IMR-90 (cell line): ENCODE measurements at regions not wholly inside any gene's neighbourhood (a gene's known extent, or its start where the extent isn't known, plus 50 kb on each side); places are given as distances from the start of the nearest gene placed in this dataset.

Experiments
- ATAC-seq: fragments of 200-7000 bp; cut with Tn5 transposase; 2 replicates; pipeline ENCODE4 v1.9.1; 2020; ENCODE audit warnings: low read depth, mild to moderate bottlenecking, moderate library complexity
- BruUV-seq: library from RNA; stranded (reverse); fragments of 400-500 nt; replicated peaks from 2 replicates; lab custom pipeline; 2021; lab: Mats Ljungman, UMichigan
- CTCF ChIA-PET: fragments of 300-600 bp; formaldehyde crosslinking; extraction: SDS; loops from one replicate; lab custom pipeline; 2021; ENCODE audit warnings: antibody characterized with exemption; lab: Yijun Ruan, JAX
- POLR2A ChIA-PET: fragments of 300-600 bp; sonication (Branson Sonifier 250); formaldehyde crosslinking; loops from one replicate; lab custom pipeline; 2022; ENCODE audit warnings: antibody characterized with exemption; ENCODE audit not compliant: unreplicated experiment; lab: Charles Lee
- DNase-seq: peaks from one replicate; pipeline ENCODE4 v3.0.0; 2013
- H2AFZ ChIP-seq: replicated peaks from 2 replicates; pipeline ENCODE3; 2013; ENCODE audit warnings: low read length, mild to moderate bottlenecking; ENCODE audit not compliant: poor library complexity
- H2AK5ac ChIP-seq: 2 replicates; pipeline ENCODE4 v1.6.1; 2013; ENCODE audit warnings: low read depth, low read length, inconsistent platforms
- H2AK9ac ChIP-seq: replicated peaks from 2 replicates; pipeline ENCODE3; 2013; ENCODE audit warnings: mild to moderate bottlenecking, low read depth, low read length, moderate library complexity; ENCODE audit not compliant: poor library complexity
- H2BK120ac ChIP-seq: 2 replicates; pipeline ENCODE4 v1.6.1; 2013; ENCODE audit warnings: low read depth, low read length, inconsistent platforms
- H2BK15ac ChIP-seq: 3 replicates; pipeline ENCODE4 v1.6.1; 2013; ENCODE audit warnings: low read depth, low read length, inconsistent platforms
- H2BK20ac ChIP-seq: 2 replicates; pipeline ENCODE4 v1.6.1; 2013; ENCODE audit warnings: low read depth, mild to moderate bottlenecking, inconsistent platforms, low read length, moderate library complexity
- H2BK5ac ChIP-seq: 2 replicates; pipeline ENCODE4 v1.6.1; 2013; ENCODE audit warnings: mild to moderate bottlenecking, low read depth, low read length, inconsistent platforms; ENCODE audit not compliant: poor library complexity, severe bottlenecking
- H3K14ac ChIP-seq: replicated peaks from 2 replicates; pipeline ENCODE4 v1.6.1; 2013; ENCODE audit warnings: low read depth, low read length, inconsistent platforms
- H3K18ac ChIP-seq: 2 replicates; pipeline ENCODE4 v1.6.1; 2013; ENCODE audit warnings: low read depth, low read length, control low read depth
- H3K23ac ChIP-seq: 2 replicates; pipeline ENCODE4 v1.6.1; 2013; ENCODE audit warnings: low read depth, low read length, inconsistent platforms
- H3K27ac ChIP-seq: 2 replicates; pipeline ENCODE4 v1.5.1; 2013; ENCODE audit warnings: mild to moderate bottlenecking, control low read depth, low read length; ENCODE audit not compliant: insufficient read depth
- H3K27me3 ChIP-seq: 2 replicates; pipeline ENCODE4 v1.6.1; 2013; ENCODE audit warnings: low read length; ENCODE audit not compliant: control insufficient read depth, insufficient read depth
- H3K36me3 ChIP-seq: 2 replicates; pipeline ENCODE4 v1.6.1; 2013; ENCODE audit warnings: low read length, mixed read lengths; ENCODE audit not compliant: control insufficient read depth, insufficient read depth
- H3K4ac ChIP-seq: 2 replicates; pipeline ENCODE4 v1.6.1; 2013; ENCODE audit warnings: low read depth, low read length, inconsistent platforms
- H3K4me1 ChIP-seq: 2 replicates; pipeline ENCODE4 v1.6.1; 2013; ENCODE audit warnings: low read length, mixed read lengths; ENCODE audit not compliant: control insufficient read depth, insufficient read depth
- H3K4me2 ChIP-seq: 2 replicates; pipeline ENCODE4 v1.6.1; 2013; ENCODE audit warnings: low read depth, mild to moderate bottlenecking, control low read depth, low read length, moderate library complexity
- H3K4me3 ChIP-seq: 2 replicates; pipeline ENCODE4 v1.5.1; 2013; ENCODE audit warnings: low read depth, mild to moderate bottlenecking, control low read depth, low read length, moderate library complexity; ENCODE audit not compliant: insufficient read depth
- H3K56ac ChIP-seq: 2 replicates; pipeline ENCODE4 v1.6.1; 2013; ENCODE audit warnings: low read length, inconsistent platforms; ENCODE audit not compliant: insufficient read depth; ENCODE audit errors: extremely low read depth
- H3K79me1 ChIP-seq, 2 experiments: 2 replicates each; pipeline ENCODE4 v1.6.1; 2013; ENCODE audit warnings: low read length in 2 of 2, inconsistent platforms in 1 of 2, low read depth in 1 of 2
- H3K9ac ChIP-seq: 2 replicates; pipeline ENCODE4 v1.6.1; 2013; ENCODE audit warnings: low read depth, low read length, control low read depth
- H3K9me1 ChIP-seq: 2 replicates; pipeline ENCODE4 v1.6.1; 2013; ENCODE audit warnings: low read length, inconsistent platforms; ENCODE audit not compliant: insufficient read depth
- H3K9me3 ChIP-seq: 2 replicates; pipeline ENCODE4 v1.6.1; 2013; ENCODE audit warnings: low read length; ENCODE audit not compliant: control insufficient read depth, insufficient read depth
- H4K20me1 ChIP-seq: 2 replicates; pipeline ENCODE4 v1.6.1; 2013; ENCODE audit warnings: low read length, inconsistent platforms; ENCODE audit not compliant: insufficient read depth
- H4K5ac ChIP-seq: 2 replicates; pipeline ENCODE4 v1.6.1; 2013; ENCODE audit warnings: mild to moderate bottlenecking, low read depth, low read length, control low read depth
- H4K8ac ChIP-seq, 2 experiments: 2 replicates each; pipeline ENCODE4 v1.6.1; 2013; ENCODE audit warnings: low read depth in 2 of 2, low read length in 2 of 2, control low read depth in 1 of 2, inconsistent platforms in 1 of 2
- H4K91ac ChIP-seq: 2 replicates; pipeline ENCODE4 v1.6.1; 2013; ENCODE audit warnings: low read depth, low read length, inconsistent platforms; ENCODE audit not compliant: insufficient read depth
- BHLHE40 ChIP-seq: fragments of 150-350 bp; IDR thresholded peaks from 2 replicates; pipeline ENCODE4 v1.6.1; 2016; ENCODE audit warnings: mild to moderate bottlenecking, low read depth, low read length
- CEBPB ChIP-seq: IDR thresholded peaks from 2 replicates; pipeline ENCODE4 v1.6.1; 2012; ENCODE audit warnings: low read depth, low read length, improper control_type of control experiment
- FOS ChIP-seq: fragments of 150-350 bp; IDR thresholded peaks from 2 replicates; pipeline ENCODE4 v1.6.1; 2016; ENCODE audit warnings: low read depth, low read length
- RAD21 ChIP-seq: IDR thresholded peaks from 2 replicates; pipeline ENCODE4 v1.6.1; 2012; ENCODE audit warnings: low read length, improper control_type of control experiment
- RCOR1 ChIP-seq: IDR thresholded peaks from 2 replicates; pipeline ENCODE4 v1.6.1; 2012; ENCODE audit warnings: mild to moderate bottlenecking, low read length, improper control_type of control experiment; ENCODE audit not compliant: insufficient replicate concordance
- RFX5 ChIP-seq: IDR thresholded peaks from 2 replicates; pipeline ENCODE4 v1.8.0; 2012; ENCODE audit warnings: low read depth, mild to moderate bottlenecking, low read length, moderate library complexity
- SMC3 ChIP-seq: fragments of 150-350 bp; IDR thresholded peaks from 2 replicates; pipeline ENCODE4 v1.6.1; 2016; ENCODE audit warnings: low read depth, mild to moderate bottlenecking, antibody characterized with exemption, low read length, moderate library complexity
- USF2 ChIP-seq: fragments of 150-350 bp; IDR thresholded peaks from 2 replicates; pipeline ENCODE4 v1.6.1; 2017; ENCODE audit warnings: mild to moderate bottlenecking, antibody characterized with exemption, low read length, low read depth
- WGBS, 2 experiments: methylation state at CpG; one replicate each; pipeline versions ENCODE4 v1.1.5 to v1.1.7; 2013; ENCODE audit warnings: missing lambda C conversion rate in 2 of 2; ENCODE audit not compliant: insufficient read length in 1 of 2; ENCODE audit errors: extremely low coverage in 2 of 2; 5-methylcytosine and 5-hydroxymethylcytosine counted together
- dilution Hi-C: fragments of 300-500 bp; cut with HindIII; formaldehyde crosslinking; loops from one replicate; pipeline ENCODE4 v1.14.3; 2018; ENCODE audit warnings: low sequenced_read_pairs; ENCODE audit not compliant: unreplicated experiment
- in situ Hi-C: fragments of 300-500 bp; cut with MboI; formaldehyde crosslinking; loops from 3 replicates; pipeline ENCODE4 v1.14.3; 2019; ENCODE audit warnings: low sequenced_read_pairs, inconsistent platforms, mixed read lengths
- intact Hi-C: fragments of 100-400 bp; cut with micrococcal nuclease; formaldehyde crosslinking; loops from 2 replicates; pipeline ENCODE4 v1.10.0; 2022

- Histone ChIP-seq H3K4me3 (no peak overlapping the region), H3K36me3 (no peaks in the 10 kb centered on the region), H2AFZ (no peak overlapping the region), H3K9ac (no peak overlapping the region), H3K4me1 (peaks cover 2% of the 10 kb centered on the region; the same call in 1 of the 2 replicates), H4K8ac (no peak overlapping the region), H3K14ac (no peak overlapping the region), H3K23ac (no peak overlapping the region), H3K18ac (no peak overlapping the region), H2BK20ac (no peak overlapping the region), H3K56ac (no peak overlapping the region), H3K27ac (no peak overlapping the region), H2AK5ac (no peak overlapping the region), H4K91ac (no peak overlapping the region), H3K4ac (no peak overlapping the region), H2BK5ac (no peak overlapping the region), H3K79me1 (no peaks in the 10 kb centered on the region), H3K9me3 (no peaks in the 10 kb centered on the region; the same call in 1 of the 2 replicates), H2AK9ac (no peak overlapping the region), H2BK120ac (no peak overlapping the region), H3K4me2 (no peak overlapping the region; the same call in 1 of the 2 replicates), H2BK15ac (no peak overlapping the region), H3K27me3 (no peaks in the 10 kb centered on the region), H4K5ac (no peak overlapping the region), H4K20me1 (no peaks in the 10 kb centered on the region), H3K9me1 (no peaks in the 10 kb centered on the region)
- in situ Hi-C loops (no loop called here), intact Hi-C loops (loop anchor here (10.0 kb wide), 1 partner anchor 143 kb away; no protein-coding TSS in a partner anchor), dilution Hi-C loops (no loop called here)
- ChIA-PET POLR2A (no interaction called here), CTCF (interaction anchor here (1.4 kb wide), 1 partner anchor 10 kb away, joined by 4 read pairs; no protein-coding TSS in a partner anchor)
- DNase-seq (peak; percentile 89), ATAC-seq (peak; percentile 69)
- BruUV-seq = no TSS peak
- no peak for TF ChIP-seq RCOR1
- TF ChIP-seq RAD21 = no peak
- TF ChIP-seq FOS = peak; percentile 90
- TF ChIP-seq USF2 = no peak
- TF ChIP-seq BHLHE40 = 0 out of 2 replicates have a peak, but pooled peaks have one; percentile 29
- TF ChIP-seq RFX5 = no peak
- no peak for TF ChIP-seq SMC3
- 0 out of 2 replicates have a peak, but pooled peaks have one; percentile 34 for TF ChIP-seq CEBPB
- no CpG with 5 or more reads among the region's 6 CpGs for WGBS, 2 experiments
Measured at GRCh38 chr7:12951397-12951801, 264.0 kb downstream of the ARL4A start.
